ENCODE measurements at regions not wholly inside any gene's neighbourhood (a gene's known extent, or its start where the extent isn't known, plus 50 kb on each side); places are given as distances from the start of the nearest gene placed in this dataset.

DNA sequence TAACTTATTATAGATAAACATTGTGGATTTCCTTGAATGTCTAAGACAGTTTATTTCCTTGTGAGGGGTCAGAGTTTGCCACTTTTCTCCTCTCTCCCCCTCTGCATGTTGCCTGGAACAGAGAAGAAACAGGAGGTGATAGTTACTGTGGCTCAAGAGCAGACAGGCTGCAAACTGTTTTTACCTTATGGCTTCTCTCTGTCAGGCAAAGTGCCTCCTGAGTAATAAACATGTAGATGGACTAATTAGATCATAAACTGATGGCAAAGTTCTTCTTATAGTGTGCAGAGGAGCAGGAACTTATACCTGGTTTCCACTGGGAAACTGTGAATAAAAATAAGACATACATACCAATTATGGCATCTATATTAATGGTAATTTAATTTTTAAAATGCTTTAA lies 133.1 kb upstream of the CDH12 start:
- Histone ChIP-seq H3K27me3 (no peaks in the 10 kb centered on the region), H3K27ac (no peak overlapping the region), H3K4me3 (no peak overlapping the region), H3K36me3 (no peaks in the 10 kb centered on the region), H3K4me1 (no peaks in the 10 kb centered on the region), H3K9me3 (peaks cover 0 to 1% of the 10 kb centered on the region in 2 donors)
- intact Hi-C loops (cut with DNase I; ENCODE audit: low total_unique reads): no loop called here
- TF ChIP-seq, protein P1, sequence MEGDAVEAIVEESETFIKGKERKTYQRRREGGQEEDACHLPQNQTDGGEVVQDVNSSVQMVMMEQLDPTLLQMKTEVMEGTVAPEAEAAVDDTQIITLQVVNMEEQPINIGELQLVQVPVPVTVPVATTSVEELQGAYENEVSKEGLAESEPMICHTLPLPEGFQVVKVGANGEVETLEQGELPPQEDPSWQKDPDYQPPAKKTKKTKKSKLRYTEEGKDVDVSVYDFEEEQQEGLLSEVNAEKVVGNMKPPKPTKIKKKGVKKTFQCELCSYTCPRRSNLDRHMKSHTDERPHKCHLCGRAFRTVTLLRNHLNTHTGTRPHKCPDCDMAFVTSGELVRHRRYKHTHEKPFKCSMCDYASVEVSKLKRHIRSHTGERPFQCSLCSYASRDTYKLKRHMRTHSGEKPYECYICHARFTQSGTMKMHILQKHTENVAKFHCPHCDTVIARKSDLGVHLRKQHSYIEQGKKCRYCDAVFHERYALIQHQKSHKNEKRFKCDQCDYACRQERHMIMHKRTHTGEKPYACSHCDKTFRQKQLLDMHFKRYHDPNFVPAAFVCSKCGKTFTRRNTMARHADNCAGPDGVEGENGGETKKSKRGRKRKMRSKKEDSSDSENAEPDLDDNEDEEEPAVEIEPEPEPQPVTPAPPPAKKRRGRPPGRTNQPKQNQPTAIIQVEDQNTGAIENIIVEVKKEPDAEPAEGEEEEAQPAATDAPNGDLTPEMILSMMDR (IDR thresholded peaks at IDR 0.05): no peak
- TF ChIP-seq POLR2A (IDR thresholded peaks at IDR 0.05): no peak
- no peak for TF ChIP-seq POLR2AphosphoS5 (IDR thresholded peaks at IDR 0.05)
- DNase-seq (ENCODE audit: low spot score in 2 of 2): no peak

DNA sequence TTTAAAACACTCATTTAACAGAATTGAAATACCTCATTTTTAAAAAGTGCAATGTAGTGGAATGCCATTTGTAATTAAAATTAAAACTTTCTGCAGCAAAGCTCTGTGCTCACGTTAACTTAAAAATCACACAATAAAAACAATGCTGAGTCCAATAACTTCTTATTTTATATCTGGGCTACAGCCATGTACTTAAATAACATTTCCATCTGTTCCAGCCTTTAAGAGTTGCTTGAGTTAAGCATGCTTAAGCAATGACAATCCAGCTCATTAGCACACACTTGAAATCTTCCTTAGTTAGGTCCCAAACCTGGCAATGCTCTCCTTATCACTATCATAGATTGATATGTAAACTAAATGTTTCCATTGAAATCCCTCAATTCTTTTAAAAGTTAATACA lies 132.3 kb upstream of the CDH12 start:
- H3K27ac ChIP-seq: no peak overlapping the region
- no peaks in the 10 kb centered on the region for H3K27me3 ChIP-seq
- H3K4me3 ChIP-seq: no peak overlapping the region
- no peak for DNase-seq (ENCODE audit: low spot score in 2 of 2)
- no peaks in the 10 kb centered on the region for H3K9me3 ChIP-seq
- TF ChIP-seq POLR2AphosphoS5 (IDR thresholded peaks at IDR 0.05) (no peak), POLR2A (IDR thresholded peaks at IDR 0.05) (no peak)
- TF ChIP-seq, protein P1 (IDR thresholded peaks at IDR 0.05): no peak
- intact Hi-C loops (cut with DNase I; ENCODE audit: low total_unique reads): no loop called here
- no peaks in the 10 kb centered on the region for H3K36me3 ChIP-seq
- no peaks in the 10 kb centered on the region for H3K4me1 ChIP-seq

DNA sequence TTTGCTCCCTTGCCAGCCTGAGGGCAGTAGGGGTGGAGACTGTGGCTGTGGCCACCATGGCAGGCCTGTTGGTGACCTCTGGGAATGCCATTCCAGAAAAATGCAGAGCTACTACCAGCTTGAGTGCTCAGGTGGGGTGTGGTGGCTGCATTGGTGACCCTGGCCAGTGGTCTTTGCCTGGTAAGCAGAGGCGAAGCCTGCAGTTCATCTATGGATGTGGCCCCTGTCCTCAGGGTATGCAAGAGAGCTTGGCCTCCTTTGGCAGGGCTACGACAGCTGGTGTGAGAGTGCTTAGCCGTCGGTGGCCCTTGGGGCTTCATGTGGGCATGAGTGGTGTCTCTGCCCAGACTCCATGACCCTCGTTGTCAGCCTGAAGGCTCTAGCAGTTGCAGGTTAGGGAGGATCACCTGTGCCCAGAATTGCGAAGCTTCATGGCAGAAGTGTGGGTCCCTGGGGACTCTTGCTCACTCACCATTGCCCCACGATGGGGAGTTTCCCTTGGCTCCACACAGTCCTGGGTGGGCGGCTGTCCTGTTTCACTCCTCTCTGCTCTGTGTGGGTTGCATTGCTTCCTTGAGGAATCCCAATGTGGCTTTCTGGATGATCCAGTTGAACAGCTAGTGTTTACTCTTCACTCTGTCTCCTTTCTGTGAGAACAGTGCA lies 117.9 kb upstream of the CDH12 start:
- TF ChIP-seq, protein P1 (IDR thresholded peaks at IDR 0.05): no peak
- TF ChIP-seq POLR2A (IDR thresholded peaks at IDR 0.05) (no peak), POLR2AphosphoS5 (IDR thresholded peaks at IDR 0.05) (no peak)
- H3K27me3 ChIP-seq: no peaks in the 10 kb centered on the region
- H3K36me3 ChIP-seq: no peaks in the 10 kb centered on the region
- peaks cover 0 to 15% of the 10 kb centered on the region in 2 donors for H3K9me3 ChIP-seq
- intact Hi-C loops (cut with DNase I; ENCODE audit: low total_unique reads): no loop called here
- no peaks in the 10 kb centered on the region for H3K4me1 ChIP-seq
- no peak overlapping the region for H3K27ac ChIP-seq
- DNase-seq (ENCODE audit: low spot score in 2 of 2): no peak
- no peak overlapping the region for H3K4me3 ChIP-seq

DNA sequence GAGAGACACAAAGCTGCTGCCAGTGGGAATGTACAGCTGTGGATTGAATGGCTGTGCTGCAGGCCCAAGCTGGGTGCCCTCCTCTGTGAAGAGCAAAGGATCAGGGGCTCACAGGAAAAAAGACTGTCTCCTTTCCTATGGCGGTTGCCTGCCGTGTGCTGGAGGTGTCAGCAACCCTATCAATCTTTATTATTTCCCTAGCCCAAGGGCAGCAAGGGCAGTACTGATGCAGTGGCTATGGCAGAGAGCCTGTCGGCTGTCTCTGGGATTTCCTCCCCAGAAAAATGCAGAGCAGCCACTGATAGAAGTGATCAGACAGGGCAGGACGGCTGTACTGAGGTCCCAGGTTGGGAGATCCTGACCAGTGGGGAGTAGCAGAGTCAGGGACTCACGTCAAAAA lies 117.3 kb upstream of the CDH12 start:
- intact Hi-C loops (cut with DNase I; ENCODE audit: low total_unique reads): no loop called here
- Histone ChIP-seq H3K4me1 (no peaks in the 10 kb centered on the region), H3K27ac (no peak overlapping the region), H3K27me3 (no peaks in the 10 kb centered on the region), H3K36me3 (no peaks in the 10 kb centered on the region), H3K4me3 (no peak overlapping the region), H3K9me3 (peaks cover 0 to 19% of the 10 kb centered on the region in 2 donors)
- no peak for DNase-seq (ENCODE audit: low spot score in 2 of 2)
- TF ChIP-seq, protein P1 (IDR thresholded peaks at IDR 0.05): no peak
- TF ChIP-seq POLR2AphosphoS5 (IDR thresholded peaks at IDR 0.05): no peak
- TF ChIP-seq POLR2A (IDR thresholded peaks at IDR 0.05): no peak

DNA sequence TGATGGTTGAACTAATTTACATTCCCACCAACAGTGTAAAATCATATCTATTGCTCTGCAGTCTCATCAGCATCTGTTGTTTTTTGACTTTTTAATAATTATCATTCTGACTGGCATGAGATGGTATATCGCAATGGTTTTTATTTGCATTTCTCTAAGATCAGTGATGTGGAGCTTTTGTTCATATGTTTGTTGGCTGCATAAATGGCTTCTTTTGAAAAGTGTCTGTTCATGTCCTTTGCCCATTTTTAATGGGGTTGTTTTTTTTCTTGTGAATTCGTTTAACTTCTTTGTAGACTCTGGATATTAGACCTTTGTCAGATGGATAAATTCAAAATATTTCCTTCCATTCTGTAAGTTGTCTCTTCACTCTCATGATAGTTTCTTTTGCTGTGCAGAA lies 115.2 kb upstream of the CDH12 start:
- intact Hi-C loops (cut with DNase I; ENCODE audit: low total_unique reads): loop anchor here (5.0 kb wide), 1 partner anchor 386 kb away; no protein-coding TSS in a partner anchor
- peaks cover 0 to 24% of the 10 kb centered on the region in 2 donors for H3K9me3 ChIP-seq
- no peak overlapping the region for H3K27ac ChIP-seq
- H3K36me3 ChIP-seq: no peaks in the 10 kb centered on the region
- H3K27me3 ChIP-seq: no peaks in the 10 kb centered on the region
- TF ChIP-seq, protein P1 (IDR thresholded peaks at IDR 0.05): no peak
- TF ChIP-seq POLR2AphosphoS5 (IDR thresholded peaks at IDR 0.05) (no peak), POLR2A (IDR thresholded peaks at IDR 0.05) (no peak)
- H3K4me1 ChIP-seq: no peaks in the 10 kb centered on the region
- DNase-seq (ENCODE audit: low spot score in 2 of 2): no peak
- H3K4me3 ChIP-seq: no peak overlapping the region
